ENCODE measurements at regions not wholly inside any gene's neighbourhood (a gene's known extent, or its start where the extent isn't known, plus 50 kb on each side); places are given as distances from the start of the nearest gene placed in this dataset.

- TF ChIP-seq FOXK2 (IDR thresholded peaks at IDR 0.05) (no peak), TARDBP (IDR thresholded peaks at IDR 0.05) (no peak), BHLHE40 (IDR thresholded peaks at IDR 0.05; ENCODE audit: borderline replicate concordance) (no peak), FOXM1 (IDR thresholded peaks at IDR 0.05; ENCODE audit: borderline replicate concordance) (no peak), SP1 (IDR thresholded peaks at IDR 0.05) (no peak), ELF4 (IDR thresholded peaks at IDR 0.05) (no peak), PKNOX1 (IDR thresholded peaks at IDR 0.05) (no peak), L3MBTL2 (conservative IDR thresholded peaks at IDR 0.05) (no peak), ARNT (IDR thresholded peaks at IDR 0.05) (no peak), ZNF384 (IDR thresholded peaks at IDR 0.05) (no peak), NFRKB (IDR thresholded peaks at IDR 0.05) (no peak)
Observed at GRCh38 chr6:144361016-144361415, 75.9 kb downstream of the UTRN start.
